Adrenal gland (tissue), 9 donors: ENCODE measurements at regions not wholly inside any gene's neighbourhood (a gene's known extent, or its start where the extent isn't known, plus 50 kb on each side); places are given as distances from the start of the nearest gene placed in this dataset.

Experiments
- DNase-seq, 7 donors: peaks; one replicate each; pipeline ENCODE4 v3.0.0-alpha.2; 2019 to 2020
- H3K27ac ChIP-seq, 5 donors: fragments of 200-600 bp; sonication (generic) in 4 of 5; 1 replicate in 3 of 5; 2 replicates in 2 of 5; pipeline versions ENCODE4 v1.5.1 to v1.8.0; 2016 to 2020; ENCODE audit warnings: mild to moderate bottlenecking in 1 of 5
- H3K27me3 ChIP-seq: fragments of 200-600 bp; 2 replicates; pipeline ENCODE4 v1.8.0; 2021
- H3K36me3 ChIP-seq, 2 donors: fragments of 200-600 bp; replicated peaks in 1 of 2; 1 replicate in 1 of 2; 2 replicates in 1 of 2; pipeline versions ENCODE4 v1.5.1 to v1.8.0; 2018 to 2022
- H3K4me1 ChIP-seq, 2 donors: fragments of 200-600 bp; replicated peaks in 1 of 2; 1 replicate in 1 of 2; 2 replicates in 1 of 2; pipeline versions ENCODE4 v1.5.1 to v1.8.0; 2018 to 2021
- H3K4me3 ChIP-seq, 4 donors: fragments of 200-600 bp; sonication (generic) in 3 of 4; one replicate each; pipeline ENCODE4 v1.5.1; 2016 to 2018
- H3K9me3 ChIP-seq, 3 donors: fragments of 200-600 bp; sonication (generic) in 1 of 3; replicated peaks in 1 of 3; 1 replicate in 2 of 3; 2 replicates in 1 of 3; pipeline versions ENCODE4 v1.5.1 to v1.8.0; 2016 to 2021
- POLR2A ChIP-seq, 2 donors: fragments of 450-650 bp; IDR thresholded peaks; one replicate each; pipeline ENCODE4 v1.6.1; 2017; ENCODE audit warnings: antibody characterized with exemption in 2 of 2, mild to moderate bottlenecking in 2 of 2, moderate library complexity in 1 of 2
- whole genome bisulfite sequencing, 4 donors: extraction: QIAGEN DNeasy Blood & Tissue Kit in 2 of 4; methylation state at CpG; one replicate each; pipeline versions ENCODE4 v1.1.5 to v1.1.7; 2013 to 2017; 5-methylcytosine and 5-hydroxymethylcytosine counted together
- intact Hi-C, 2 donors: fragments of 100-400 bp; cut with DNase I; formaldehyde crosslinking; loops; one replicate each; pipeline versions ENCODE4 v1.14.1 to v1.15.0; 2022 to 2023
- TF ChIP-seq, protein P1 (sequence below), 6 experiments: fragments of 450-650 bp in 4 of 6; fragments of 200-600 bp in 2 of 6; sonication (generic) in 1 of 6; IDR thresholded peaks; 1 replicate in 5 of 6; 2 replicates in 1 of 6; pipeline versions ENCODE4 v1.5.1 to v1.8.0; 2016 to 2021; ENCODE audit warnings: antibody characterized with exemption in 6 of 6, mild to moderate bottlenecking in 2 of 6, moderate library complexity in 1 of 6
- donor health status: healthy with polysubstance abuse.
- donor health status: Bipolar disorder and iron deficiency.
- donor health status: DM: yes; HTN: yes; CAD: no.
- donor health status: DM: no; HTN: no; CAD: no.
- donor health status: DM: no; HTN: no; CAD: no.

- intact Hi-C loops: no loop called here
- Histone ChIP-seq H3K4me1 (no peaks in the 10 kb centered on the region), H3K4me3 (no peak overlapping the region), H3K27me3 (peaks cover 18% of the 10 kb centered on the region), H3K36me3 (no peaks in the 10 kb centered on the region), H3K27ac (no peak overlapping the region), H3K9me3 (no peaks in the 10 kb centered on the region)
- DNase-seq: no peak
- no peak for TF ChIP-seq POLR2A (IDR thresholded peaks at IDR 0.05)
- TF ChIP-seq, protein P1, sequence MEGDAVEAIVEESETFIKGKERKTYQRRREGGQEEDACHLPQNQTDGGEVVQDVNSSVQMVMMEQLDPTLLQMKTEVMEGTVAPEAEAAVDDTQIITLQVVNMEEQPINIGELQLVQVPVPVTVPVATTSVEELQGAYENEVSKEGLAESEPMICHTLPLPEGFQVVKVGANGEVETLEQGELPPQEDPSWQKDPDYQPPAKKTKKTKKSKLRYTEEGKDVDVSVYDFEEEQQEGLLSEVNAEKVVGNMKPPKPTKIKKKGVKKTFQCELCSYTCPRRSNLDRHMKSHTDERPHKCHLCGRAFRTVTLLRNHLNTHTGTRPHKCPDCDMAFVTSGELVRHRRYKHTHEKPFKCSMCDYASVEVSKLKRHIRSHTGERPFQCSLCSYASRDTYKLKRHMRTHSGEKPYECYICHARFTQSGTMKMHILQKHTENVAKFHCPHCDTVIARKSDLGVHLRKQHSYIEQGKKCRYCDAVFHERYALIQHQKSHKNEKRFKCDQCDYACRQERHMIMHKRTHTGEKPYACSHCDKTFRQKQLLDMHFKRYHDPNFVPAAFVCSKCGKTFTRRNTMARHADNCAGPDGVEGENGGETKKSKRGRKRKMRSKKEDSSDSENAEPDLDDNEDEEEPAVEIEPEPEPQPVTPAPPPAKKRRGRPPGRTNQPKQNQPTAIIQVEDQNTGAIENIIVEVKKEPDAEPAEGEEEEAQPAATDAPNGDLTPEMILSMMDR (IDR thresholded peaks at IDR 0.05): no peak
- 9 to 22% (median 13%) methylated on average over 12 to 33 of the region's 33 CpGs for WGBS, 4 donors
Observed at GRCh38 chr1:30342535-30343141, 380.7 kb downstream of the MATN1 start.

DNA sequence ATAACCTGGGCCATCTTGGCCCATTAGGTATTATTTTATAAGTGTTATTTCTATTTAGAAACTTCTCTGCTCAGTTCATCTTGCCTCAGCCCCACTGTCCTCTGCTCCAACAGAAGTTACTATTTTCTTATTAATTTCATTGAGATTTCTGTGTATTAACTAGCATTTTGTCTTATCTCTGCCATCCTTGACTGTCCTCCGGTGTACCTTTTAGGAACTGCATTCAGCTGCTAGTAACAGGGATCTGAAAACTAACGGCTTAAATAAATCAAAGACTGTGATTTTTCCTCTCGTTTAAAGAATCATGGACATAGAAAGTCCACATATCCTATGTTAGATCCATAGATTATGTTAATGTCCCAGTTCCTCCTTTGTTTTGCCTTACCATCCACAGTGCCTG lies 382.5 kb downstream of the MATN1 start:
- Histone ChIP-seq H3K4me1 (no peaks in the 10 kb centered on the region), H3K27ac (no peak overlapping the region), H3K9me3 (no peaks in the 10 kb centered on the region), H3K27me3 (peaks cover 18% of the 10 kb centered on the region), H3K36me3 (no peaks in the 10 kb centered on the region), H3K4me3 (no peak overlapping the region)
- 62 to 69% (median 65%) methylated on average over 3 of the region's 3 CpGs for WGBS, 4 donors
- TF ChIP-seq POLR2A (IDR thresholded peaks at IDR 0.05): no peak
- TF ChIP-seq, protein P1 (IDR thresholded peaks at IDR 0.05): no peak
- no peak for DNase-seq
- intact Hi-C loops: no loop called here

- WGBS, 4 donors: 48 to 81% (median 71%) methylated on average over 2 of the region's 2 CpGs
Observed at GRCh38 chr1:30339866-30340265, 383.5 kb downstream of the MATN1 start.

GRCh38 chr1:30338765-30339164 lies 384.6 kb downstream of the MATN1 start:
- Histone ChIP-seq H3K4me3 (no peak overlapping the region), H3K9me3 (no peaks in the 10 kb centered on the region), H3K27ac (no peak overlapping the region), H3K36me3 (no peaks in the 10 kb centered on the region), H3K27me3 (peaks cover 18% of the 10 kb centered on the region), H3K4me1 (no peaks in the 10 kb centered on the region)
- TF ChIP-seq, protein P1 (IDR thresholded peaks at IDR 0.05): no peak
- TF ChIP-seq POLR2A (IDR thresholded peaks at IDR 0.05): no peak
- intact Hi-C loops: no loop called here
- no peak for DNase-seq
- WGBS, 4 donors: 83 to 96% (median 91%) methylated on average over 2 of the region's 2 CpGs

More at GRCh38 chr1:30339866-30340265, 383.5 kb downstream of the MATN1 start:
- no peak for DNase-seq
- no peak for TF ChIP-seq POLR2A (IDR thresholded peaks at IDR 0.05)
- TF ChIP-seq, protein P1 (IDR thresholded peaks at IDR 0.05): no peak
- no peak overlapping the region for H3K4me3 ChIP-seq
- no peaks in the 10 kb centered on the region for H3K36me3 ChIP-seq
- H3K27me3 ChIP-seq: peaks cover 18% of the 10 kb centered on the region
- intact Hi-C loops: no loop called here
- H3K9me3 ChIP-seq: no peaks in the 10 kb centered on the region
- no peaks in the 10 kb centered on the region for H3K4me1 ChIP-seq
- H3K27ac ChIP-seq: no peak overlapping the region
